Adipocyte (in vitro differentiated cells): ENCODE measurements at regions not wholly inside any gene's neighbourhood (a gene's known extent, or its start where the extent isn't known, plus 50 kb on each side); places are given as distances from the start of the nearest gene placed in this dataset.

Experiments used
- DNase-seq: peaks from one replicate; pipeline ENCODE4 v3.0.0-alpha.2; 2015; ENCODE audit warnings: low read depth
- H3K27me3 ChIP-seq: replicated peaks from 2 replicates; pipeline ENCODE4 v1.7.0; 2013; ENCODE audit warnings: mild to moderate bottlenecking, low read length, moderate library complexity; ENCODE audit not compliant: control insufficient read depth, insufficient read depth
- H3K36me3 ChIP-seq: 2 replicates; pipeline ENCODE4 v1.7.0; 2013; ENCODE audit warnings: low read length, mild to moderate bottlenecking, moderate library complexity; ENCODE audit not compliant: control insufficient read depth, insufficient read depth, severe bottlenecking
- H3K4me1 ChIP-seq: 2 replicates; pipeline ENCODE4 v1.7.0; 2013; ENCODE audit warnings: mild to moderate bottlenecking, low read length, moderate library complexity; ENCODE audit not compliant: control insufficient read depth, insufficient read depth
- H3K4me3 ChIP-seq: 2 replicates; pipeline ENCODE4 v1.7.0; 2013; ENCODE audit warnings: mild to moderate bottlenecking, low read length, moderate library complexity
- H3K9ac ChIP-seq: 2 replicates; pipeline ENCODE4 v1.7.0; 2013; ENCODE audit warnings: mild to moderate bottlenecking, low read length, moderate library complexity
- H3K9me3 ChIP-seq: 2 replicates; pipeline ENCODE4 v1.7.0; 2013; ENCODE audit warnings: mild to moderate bottlenecking, low read length, moderate library complexity; ENCODE audit not compliant: control insufficient read depth

GRCh38 chr3:193884652-193885051 is 251.3 kb upstream of the HES1 start:
- Histone ChIP-seq H3K9ac (no peak overlapping the region), H3K4me3 (no peak overlapping the region), H3K4me1 (peaks cover 3% of the 10 kb centered on the region), H3K36me3 (no peaks in the 10 kb centered on the region), H3K27me3 (peaks cover 8% of the 10 kb centered on the region), H3K9me3 (no peaks in the 10 kb centered on the region)
- DNase-seq: no peak

GRCh38 chr3:193885832-193886231 is 250.1 kb upstream of the HES1 start:
- H3K36me3 ChIP-seq: no peaks in the 10 kb centered on the region
- H3K9ac ChIP-seq: no peak overlapping the region
- peaks cover 6% of the 10 kb centered on the region for H3K27me3 ChIP-seq
- no peak overlapping the region for H3K4me3 ChIP-seq
- DNase-seq: no peak
- H3K9me3 ChIP-seq: no peaks in the 10 kb centered on the region
- peaks cover 3% of the 10 kb centered on the region for H3K4me1 ChIP-seq

- Histone ChIP-seq H3K4me3 (no peak overlapping the region), H3K27me3 (no peaks in the 10 kb centered on the region), H3K9me3 (no peaks in the 10 kb centered on the region), H3K9ac (no peak overlapping the region), H3K4me1 (peaks cover 12% of the 10 kb centered on the region), H3K36me3 (no peaks in the 10 kb centered on the region)
- no peak for DNase-seq
Observed at GRCh38 chr3:193890016-193890897, 245.7 kb upstream of the HES1 start.

GRCh38 chr3:193894121-193894863 is 241.7 kb upstream of the HES1 start:
- DNase-seq: no peak
- H3K4me1 ChIP-seq: peaks cover 13% of the 10 kb centered on the region
- H3K9me3 ChIP-seq: no peaks in the 10 kb centered on the region
- no peak overlapping the region for H3K9ac ChIP-seq
- peaks cover 2% of the 10 kb centered on the region for H3K27me3 ChIP-seq
- no peak overlapping the region for H3K4me3 ChIP-seq
- no peaks in the 10 kb centered on the region for H3K36me3 ChIP-seq

- no peaks in the 10 kb centered on the region for H3K9me3 ChIP-seq
- H3K36me3 ChIP-seq: no peaks in the 10 kb centered on the region
- no peak for DNase-seq
- peaks cover 2% of the 10 kb centered on the region for H3K27me3 ChIP-seq
- H3K4me3 ChIP-seq: no peak overlapping the region
- H3K9ac ChIP-seq: no peak overlapping the region
- peaks cover 13% of the 10 kb centered on the region for H3K4me1 ChIP-seq
Observed at GRCh38 chr3:193895409-193895808, 240.5 kb upstream of the HES1 start.

GRCh38 chr3:193896419-193896818 is 239.5 kb upstream of the HES1 start:
- no peak for DNase-seq
- Histone ChIP-seq H3K9ac (no peak overlapping the region), H3K27me3 (peaks cover 2% of the 10 kb centered on the region), H3K4me1 (peaks cover 13% of the 10 kb centered on the region), H3K9me3 (peaks cover 4% of the 10 kb centered on the region), H3K4me3 (no peak overlapping the region), H3K36me3 (no peaks in the 10 kb centered on the region)

- H3K27me3 ChIP-seq: peaks cover 7% of the 10 kb centered on the region
- no peak for DNase-seq
- peaks cover 13% of the 10 kb centered on the region for H3K4me1 ChIP-seq
- H3K4me3 ChIP-seq: no peak overlapping the region
- H3K9ac ChIP-seq: no peak overlapping the region
- no peaks in the 10 kb centered on the region for H3K36me3 ChIP-seq
- peaks cover 4% of the 10 kb centered on the region for H3K9me3 ChIP-seq
Observed at GRCh38 chr3:193897288-193897687, 238.7 kb upstream of the HES1 start.

- H3K27me3 ChIP-seq: peaks cover 12% of the 10 kb centered on the region
- DNase-seq: no peak
Observed at GRCh38 chr3:193897731-193898180, 238.2 kb upstream of the HES1 start.

GRCh38 chr3:193899001-193899400 is 236.9 kb upstream of the HES1 start:
- H3K27me3 ChIP-seq: peaks cover 23% of the 10 kb centered on the region
- H3K36me3 ChIP-seq: no peaks in the 10 kb centered on the region
- DNase-seq: no peak
- peaks cover 4% of the 10 kb centered on the region for H3K9me3 ChIP-seq
- no peak overlapping the region for H3K4me3 ChIP-seq
- H3K4me1 ChIP-seq: peaks cover 13% of the 10 kb centered on the region
- H3K9ac ChIP-seq: no peak overlapping the region

More at GRCh38 chr3:193897731-193898180, 238.2 kb upstream of the HES1 start:
- Histone ChIP-seq H3K9me3 (peaks cover 4% of the 10 kb centered on the region), H3K36me3 (no peaks in the 10 kb centered on the region), H3K4me3 (no peak overlapping the region), H3K4me1 (peaks cover 13% of the 10 kb centered on the region), H3K9ac (no peak overlapping the region)

GRCh38 chr3:193901007-193901406 is 234.9 kb upstream of the HES1 start:
- H3K4me1 ChIP-seq: peaks cover 6% of the 10 kb centered on the region
- H3K9me3 ChIP-seq: peaks cover 4% of the 10 kb centered on the region
- peaks cover 31% of the 10 kb centered on the region for H3K27me3 ChIP-seq

More at GRCh38 chr3:193901007-193901406, 234.9 kb upstream of the HES1 start:
- Histone ChIP-seq H3K36me3 (no peaks in the 10 kb centered on the region), H3K9ac (no peak overlapping the region), H3K4me3 (no peak overlapping the region)
- DNase-seq: no peak
